T-helper 17 cell (primary cell): ENCODE measurements at regions not wholly inside any gene's neighbourhood (a gene's known extent, or its start where the extent isn't known, plus 50 kb on each side); places are given as distances from the start of the nearest gene placed in this dataset.

Experiments used
- ATAC-seq: fragments of 150-1000 bp; cut with Tn5 transposase; 2 replicates; pipeline ENCODE4 v1.10.0; 2021; ENCODE audit warnings: mild to moderate bottlenecking, moderate library complexity
- DNase-seq, 3 donors: peaks; one replicate each; pipeline versions ENCODE4 v3.0.0 to v3.0.0-alpha.2; 2020 to 2021
- H3K9me3 ChIP-seq: one replicate; pipeline ENCODE4 v1.7.0; 2013; ENCODE audit warnings: low read length, mild to moderate bottlenecking; ENCODE audit not compliant: control insufficient read depth, poor library complexity, severe bottlenecking
- H3K27ac Mint-ChIP-seq: one replicate; pipeline ENCODE4 v1.8.0; 2022; ENCODE audit warnings: mild to moderate bottlenecking, moderate library complexity, mixed read lengths
- H3K27me3 Mint-ChIP-seq: one replicate; pipeline ENCODE4 v1.8.0; 2022; ENCODE audit warnings: mixed read lengths
- H3K36me3 Mint-ChIP-seq: one replicate; pipeline ENCODE4 v1.8.0; 2022; ENCODE audit warnings: low read depth, mixed read lengths
- H3K4me1 Mint-ChIP-seq: one replicate; pipeline ENCODE4 v1.8.0; 2022; ENCODE audit warnings: mild to moderate bottlenecking, mixed read lengths
- H3K4me3 Mint-ChIP-seq: one replicate; pipeline ENCODE4 v1.8.0; 2022; ENCODE audit warnings: mild to moderate bottlenecking, moderate library complexity, mixed read lengths

- Mint-ChIP-seq H3K36me3 (peaks cover 6% of the 10 kb centered on the region), H3K4me3 (no peak overlapping the region), H3K27me3 (peaks cover 8% of the 10 kb centered on the region), H3K4me1 (no peaks in the 10 kb centered on the region), H3K27ac (no peak overlapping the region)
- H3K9me3 ChIP-seq: no peaks in the 10 kb centered on the region
- ATAC-seq (no peak), DNase-seq (no peak)
These were observed 52.4 kb downstream of the CBLL2 start for GRCh38 chrX:22325096-22325495.

GRCh38 chrX:22329783-22330182, 57.1 kb downstream of the CBLL2 start:
- H3K27me3 Mint-ChIP-seq: no peaks in the 10 kb centered on the region
- H3K36me3 Mint-ChIP-seq: no peaks in the 10 kb centered on the region
- no peak overlapping the region for H3K4me3 Mint-ChIP-seq
- H3K4me1 Mint-ChIP-seq: no peaks in the 10 kb centered on the region
- ATAC-seq: no peak
- H3K27ac Mint-ChIP-seq: no peak overlapping the region
- DNase-seq: no peak
- H3K9me3 ChIP-seq: no peaks in the 10 kb centered on the region

GRCh38 chrX:22338740-22339139, 66.0 kb downstream of the CBLL2 start:
- H3K36me3 Mint-ChIP-seq: no peaks in the 10 kb centered on the region
- no peak for DNase-seq

DNA sequence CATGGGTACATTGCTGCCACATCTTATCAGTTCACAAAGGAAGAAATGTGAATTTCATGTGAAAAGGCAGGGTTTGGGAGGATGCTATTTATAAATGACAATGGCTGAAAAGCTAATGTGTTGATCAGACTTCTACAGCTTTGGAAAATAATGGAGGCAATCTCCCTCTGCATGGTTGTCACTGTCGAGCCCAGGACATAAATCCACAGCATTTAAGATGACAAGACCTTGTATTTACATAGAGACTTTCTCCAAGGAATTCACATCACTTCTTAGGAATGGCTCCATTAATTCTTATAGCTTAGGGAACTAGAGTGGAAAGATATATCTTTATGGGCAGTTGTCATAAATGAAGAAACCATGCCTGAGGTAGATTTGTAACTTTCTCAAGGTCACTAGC, 66.7 kb downstream of the CBLL2 start:
- H3K27me3 Mint-ChIP-seq: no peaks in the 10 kb centered on the region
- H3K4me3 Mint-ChIP-seq: no peak overlapping the region

More at GRCh38 chrX:22338740-22339139, 66.0 kb downstream of the CBLL2 start:
- Mint-ChIP-seq H3K27me3 (no peaks in the 10 kb centered on the region), H3K27ac (no peak overlapping the region), H3K4me1 (no peaks in the 10 kb centered on the region), H3K4me3 (no peak overlapping the region)
- H3K9me3 ChIP-seq: no peaks in the 10 kb centered on the region
- ATAC-seq: no peak

DNA sequence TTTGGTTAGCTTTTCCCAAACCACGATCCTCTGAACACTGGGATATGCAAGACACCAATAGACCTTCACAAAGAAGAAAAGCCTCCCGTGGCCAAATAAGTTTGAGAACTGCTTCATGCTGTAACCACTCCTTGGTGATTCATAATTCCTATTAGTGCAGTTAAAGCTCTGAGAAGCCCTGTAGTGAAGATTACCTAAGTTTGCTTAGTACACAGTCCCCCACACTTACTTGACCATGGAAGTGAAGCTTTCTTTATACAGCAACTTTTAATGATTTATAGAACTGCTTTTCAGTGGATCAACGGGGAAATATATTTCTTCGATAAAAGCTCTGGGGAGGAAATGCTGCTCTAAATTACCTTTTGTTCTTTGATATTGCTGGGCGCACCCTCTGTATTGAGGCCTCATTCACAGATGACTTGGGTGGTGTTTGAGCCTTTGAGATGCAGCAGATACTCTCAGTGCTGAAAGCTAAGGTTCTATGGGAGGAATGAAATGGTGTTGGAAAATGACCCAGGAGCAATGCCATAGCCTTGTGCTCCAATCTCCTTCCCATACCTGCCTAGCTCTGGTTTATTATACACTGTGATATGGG, 67.4 kb downstream of the CBLL2 start:
- H3K4me1 Mint-ChIP-seq: no peaks in the 10 kb centered on the region
- no peak overlapping the region for H3K27ac Mint-ChIP-seq
- H3K36me3 Mint-ChIP-seq: no peaks in the 10 kb centered on the region
- H3K4me3 Mint-ChIP-seq: no peak overlapping the region
- H3K27me3 Mint-ChIP-seq: no peaks in the 10 kb centered on the region
- no peaks in the 10 kb centered on the region for H3K9me3 ChIP-seq
- no peak for ATAC-seq
- no peak for DNase-seq

More for the DNA sequence above, 66.7 kb downstream of the CBLL2 start:
- DNase-seq (no peak), ATAC-seq (no peak)
- Mint-ChIP-seq H3K27ac (no peak overlapping the region), H3K36me3 (no peaks in the 10 kb centered on the region), H3K4me1 (no peaks in the 10 kb centered on the region)
- H3K9me3 ChIP-seq: no peaks in the 10 kb centered on the region

GRCh38 chrX:22343192-22343591, 70.5 kb downstream of the CBLL2 start:
- H3K9me3 ChIP-seq: no peaks in the 10 kb centered on the region
- no peaks in the 10 kb centered on the region for H3K36me3 Mint-ChIP-seq
- H3K4me1 Mint-ChIP-seq: no peaks in the 10 kb centered on the region
- DNase-seq: no peak
- ATAC-seq: no peak
- H3K4me3 Mint-ChIP-seq: no peak overlapping the region
- H3K27ac Mint-ChIP-seq: no peak overlapping the region
- no peaks in the 10 kb centered on the region for H3K27me3 Mint-ChIP-seq

DNA sequence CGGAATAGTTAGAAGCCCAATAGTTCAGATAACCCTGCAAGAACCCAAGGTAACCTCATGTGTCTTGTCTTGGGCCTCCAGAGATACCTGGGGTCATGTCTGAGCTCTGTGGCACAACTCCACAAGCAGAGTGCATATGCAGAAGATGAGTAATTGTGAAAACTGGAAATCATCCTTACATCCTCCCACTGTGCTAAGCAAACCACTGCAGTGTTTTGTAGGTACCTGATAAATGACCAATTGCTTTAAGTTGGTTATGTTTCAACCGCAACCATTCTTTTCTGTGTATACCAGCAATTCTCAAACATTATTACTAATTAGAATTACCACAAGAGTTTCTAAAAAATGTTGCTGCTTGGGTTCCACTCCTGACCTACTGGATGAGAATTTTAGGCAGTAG, 73.2 kb downstream of the CBLL2 start:
- ATAC-seq: no peak
- H3K4me3 Mint-ChIP-seq: no peak overlapping the region

GRCh38 chrX:22347491-22347890, 74.8 kb downstream of the CBLL2 start:
- DNase-seq: no peak
- no peaks in the 10 kb centered on the region for H3K9me3 ChIP-seq
- Mint-ChIP-seq H3K36me3 (no peaks in the 10 kb centered on the region), H3K4me1 (no peaks in the 10 kb centered on the region), H3K27ac (no peak overlapping the region), H3K27me3 (no peaks in the 10 kb centered on the region), H3K4me3 (no peak overlapping the region)
- ATAC-seq: no peak

More for the DNA sequence above, 73.2 kb downstream of the CBLL2 start:
- Mint-ChIP-seq H3K4me1 (no peaks in the 10 kb centered on the region), H3K27me3 (no peaks in the 10 kb centered on the region), H3K36me3 (no peaks in the 10 kb centered on the region), H3K27ac (no peak overlapping the region)
- DNase-seq: no peak
- no peaks in the 10 kb centered on the region for H3K9me3 ChIP-seq

DNA sequence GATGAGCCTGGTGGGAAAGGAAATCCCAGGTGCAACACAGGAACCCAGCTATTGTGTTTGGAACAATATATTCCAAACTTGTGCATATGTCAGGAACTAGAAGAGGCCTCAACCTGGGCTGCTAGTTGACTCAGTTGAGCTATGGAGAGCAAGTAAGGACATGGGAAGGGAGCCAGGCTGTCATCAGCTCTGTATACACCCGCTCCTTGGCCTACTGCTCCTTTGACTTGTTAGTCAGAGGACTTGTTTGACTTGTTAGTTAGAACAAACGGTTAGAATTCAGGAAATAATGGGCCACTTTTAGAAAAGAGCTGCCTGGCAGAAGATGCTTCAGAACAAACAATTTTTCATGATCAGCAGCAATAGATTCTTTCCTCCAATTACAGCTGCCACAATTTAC, 76.4 kb downstream of the CBLL2 start:
- DNase-seq: no peak
- Mint-ChIP-seq H3K36me3 (no peaks in the 10 kb centered on the region), H3K27ac (no peak overlapping the region), H3K4me3 (no peak overlapping the region), H3K27me3 (no peaks in the 10 kb centered on the region), H3K4me1 (no peaks in the 10 kb centered on the region)
- ATAC-seq: no peak
- no peaks in the 10 kb centered on the region for H3K9me3 ChIP-seq

DNA sequence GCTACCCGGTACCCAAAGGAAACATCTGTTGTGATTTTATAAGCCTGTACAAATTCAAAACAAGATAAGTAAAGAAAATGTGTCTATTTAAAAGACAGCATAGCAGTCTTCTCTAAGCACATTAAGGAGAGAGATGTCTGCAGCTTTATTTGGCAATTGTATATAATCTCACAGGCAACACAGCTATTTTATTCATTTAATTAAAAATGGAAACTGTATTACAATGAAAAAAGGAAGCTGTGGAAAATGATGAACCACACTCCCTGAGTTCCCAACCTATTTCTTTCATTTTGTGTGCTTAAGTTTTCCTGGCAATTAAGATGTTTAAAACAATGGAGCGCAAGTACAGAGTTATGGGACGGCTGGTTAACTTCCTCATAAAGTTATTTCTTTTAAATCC, 78.4 kb downstream of the CBLL2 start:
- Mint-ChIP-seq H3K27ac (no peak overlapping the region), H3K4me3 (no peak overlapping the region), H3K36me3 (no peaks in the 10 kb centered on the region), H3K4me1 (no peaks in the 10 kb centered on the region), H3K27me3 (no peaks in the 10 kb centered on the region)
- DNase-seq (no peak), ATAC-seq (no peak)
- H3K9me3 ChIP-seq: no peaks in the 10 kb centered on the region

- ATAC-seq (no peak), DNase-seq (no peak)
- no peaks in the 10 kb centered on the region for H3K27me3 Mint-ChIP-seq
- H3K4me1 Mint-ChIP-seq: no peaks in the 10 kb centered on the region
- H3K9me3 ChIP-seq: no peaks in the 10 kb centered on the region
- no peak overlapping the region for H3K4me3 Mint-ChIP-seq
- no peak overlapping the region for H3K27ac Mint-ChIP-seq
- no peaks in the 10 kb centered on the region for H3K36me3 Mint-ChIP-seq
These were observed 79.3 kb downstream of the CBLL2 start for GRCh38 chrX:22351966-22352365.

DNA sequence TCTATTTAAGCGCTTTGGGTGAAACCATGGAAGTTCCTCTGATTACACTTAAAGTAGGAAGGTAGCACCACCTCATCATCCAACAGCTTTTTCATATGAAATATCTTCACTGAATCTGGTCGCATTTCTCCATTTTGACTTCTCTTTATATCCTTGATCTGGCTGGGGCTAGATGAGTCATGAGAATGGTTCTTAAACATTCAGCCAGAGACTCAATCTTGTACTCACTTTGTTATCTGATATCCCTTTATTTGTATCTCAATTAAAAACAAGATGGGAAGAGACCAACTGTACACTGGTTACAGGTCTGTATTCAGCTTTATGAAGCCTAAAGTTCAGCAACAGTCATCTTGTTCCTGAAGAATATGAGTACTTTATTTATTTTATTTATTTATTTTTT, 84.9 kb downstream of the CBLL2 start:
- no peak overlapping the region for H3K4me3 Mint-ChIP-seq
- no peak for DNase-seq
- no peaks in the 10 kb centered on the region for H3K9me3 ChIP-seq
- no peak for ATAC-seq
- H3K4me1 Mint-ChIP-seq: no peaks in the 10 kb centered on the region
- H3K36me3 Mint-ChIP-seq: no peaks in the 10 kb centered on the region
- H3K27ac Mint-ChIP-seq: no peak overlapping the region
- H3K27me3 Mint-ChIP-seq: no peaks in the 10 kb centered on the region

DNA sequence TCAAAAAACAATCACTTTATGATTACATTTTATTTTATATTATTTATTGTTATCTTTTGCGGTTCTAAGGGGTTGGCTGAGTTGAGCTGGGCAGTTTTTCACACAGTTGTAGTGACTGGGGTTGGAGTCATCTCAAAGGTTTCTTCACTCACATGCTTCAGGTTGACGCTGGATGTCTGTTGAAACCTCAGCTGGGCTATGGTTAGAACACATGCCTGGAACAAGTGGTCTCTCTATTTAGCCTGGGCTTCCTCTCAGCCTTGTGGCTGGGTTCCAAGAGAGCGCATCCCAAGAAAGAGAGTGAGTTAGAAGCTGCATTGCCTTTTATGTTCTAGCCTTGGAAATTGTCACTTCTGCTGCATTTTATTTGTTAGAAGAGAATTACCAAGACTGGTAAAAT, 87.4 kb downstream of the CBLL2 start:
- ATAC-seq: no peak

GRCh38 chrX:22365460-22365859, 92.7 kb downstream of the CBLL2 start:
- ATAC-seq: no peak
- no peak for DNase-seq
- no peak overlapping the region for H3K27ac Mint-ChIP-seq
- H3K27me3 Mint-ChIP-seq: no peaks in the 10 kb centered on the region
- no peaks in the 10 kb centered on the region for H3K9me3 ChIP-seq
- H3K4me1 Mint-ChIP-seq: no peaks in the 10 kb centered on the region
- H3K4me3 Mint-ChIP-seq: no peak overlapping the region
- no peaks in the 10 kb centered on the region for H3K36me3 Mint-ChIP-seq

More for the DNA sequence above, 87.4 kb downstream of the CBLL2 start:
- H3K27ac Mint-ChIP-seq: no peak overlapping the region
- H3K27me3 Mint-ChIP-seq: no peaks in the 10 kb centered on the region
- no peaks in the 10 kb centered on the region for H3K36me3 Mint-ChIP-seq
- H3K9me3 ChIP-seq: no peaks in the 10 kb centered on the region
- H3K4me3 Mint-ChIP-seq: no peak overlapping the region
- no peaks in the 10 kb centered on the region for H3K4me1 Mint-ChIP-seq
- DNase-seq: no peak
